GM20000 (cell line): ENCODE measurements at regions not wholly inside any gene's neighbourhood (a gene's known extent, or its start where the extent isn't known, plus 50 kb on each side); places are given as distances from the start of the nearest gene placed in this dataset.

ENCODE experiments used
- DNase-seq: peaks from one replicate; pipeline ENCODE4 v3.0.0; 2012; ENCODE audit warnings: low spot score
- CTCF ChIP-seq: IDR thresholded peaks from 2 replicates; pipeline ENCODE4 v1.5.1; 2012; ENCODE audit warnings: mild to moderate bottlenecking, control low read depth; ENCODE audit errors: extremely low read depth, missing control alignments

GRCh38 chr1:58836408-58836807 is 52.6 kb upstream of the JUN start:
- TF ChIP-seq CTCF, result no peak
- no peak for DNase-seq

GRCh38 chr1:58837886-58838285 is 54.0 kb upstream of the JUN start:
- no peak for TF ChIP-seq CTCF
- DNase-seq, result no peak

GRCh38 chr1:58839147-58839795 is 55.4 kb upstream of the JUN start:
- TF ChIP-seq CTCF, result no peak
- no peak for DNase-seq

- no peak for TF ChIP-seq CTCF
- no peak for DNase-seq
These were observed 56.3 kb upstream of the JUN start for GRCh38 chr1:58839846-58840835.

- no peak for TF ChIP-seq CTCF
- no peak for DNase-seq
These were observed 57.6 kb upstream of the JUN start for GRCh38 chr1:58841455-58841854.

GRCh38 chr1:58842941-58843340 is 59.1 kb upstream of the JUN start:
- TF ChIP-seq CTCF, result no peak
- DNase-seq, result no peak

- no peak for TF ChIP-seq CTCF
- no peak for DNase-seq
These were observed 60.3 kb upstream of the JUN start for GRCh38 chr1:58844176-58844575.
